HG02678 (cell line): ENCODE measurements at regions not wholly inside any gene's neighbourhood (a gene's known extent, or its start where the extent isn't known, plus 50 kb on each side); places are given as distances from the start of the nearest gene placed in this dataset.
"Not testable (repeated sequence)": the region's sequence is repeated elsewhere in the genome, so short reads cannot be mapped to it uniquely, and the experiment has no call there.

Experiments
- ATAC-seq: cut with Tn5 transposase; IDR thresholded peaks from one replicate; pipeline ENCODE4 v1.9.1; 2021; ENCODE audit warnings: mild to moderate bottlenecking, moderate library complexity; ENCODE audit not compliant: unreplicated experiment

DNA sequence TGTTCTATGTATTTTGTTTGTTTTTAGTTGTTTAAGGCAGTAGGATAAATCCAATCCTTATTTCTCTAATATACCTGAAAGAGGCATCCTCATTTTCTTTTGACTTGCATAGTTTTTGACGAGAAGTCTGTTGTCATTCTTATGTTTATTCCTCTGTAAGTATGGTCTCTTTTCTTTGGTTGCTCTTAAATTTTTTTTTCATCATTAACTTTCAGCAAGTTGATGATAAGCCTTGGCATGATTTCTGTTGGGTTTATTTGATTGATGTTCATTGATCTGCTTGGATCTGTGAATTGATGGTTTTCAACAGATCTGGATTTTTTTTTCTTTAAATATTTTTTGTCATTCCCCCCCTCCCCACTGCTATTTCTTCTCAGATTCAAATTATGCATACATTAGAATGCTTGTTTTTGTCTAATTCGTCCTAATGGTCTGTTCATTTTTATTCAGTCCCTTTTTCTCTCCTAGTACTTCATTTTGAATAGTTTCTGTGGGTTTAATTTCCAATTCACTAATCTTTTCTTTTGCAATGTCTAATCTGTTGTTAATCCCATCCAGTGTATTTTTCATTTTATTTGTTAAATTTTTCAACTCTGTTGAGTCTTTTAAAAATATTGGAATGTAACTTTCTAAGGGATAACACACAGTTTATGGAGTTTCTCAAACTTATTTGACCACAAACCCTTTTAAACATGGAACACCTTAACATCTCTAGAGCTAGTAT is 495.9 kb downstream of the CSNK1G3 start:
- ATAC-seq: no peak

GRCh38 chr5:124001036-124001615 is 489.1 kb downstream of the CSNK1G3 start:
- no peak for ATAC-seq

DNA sequence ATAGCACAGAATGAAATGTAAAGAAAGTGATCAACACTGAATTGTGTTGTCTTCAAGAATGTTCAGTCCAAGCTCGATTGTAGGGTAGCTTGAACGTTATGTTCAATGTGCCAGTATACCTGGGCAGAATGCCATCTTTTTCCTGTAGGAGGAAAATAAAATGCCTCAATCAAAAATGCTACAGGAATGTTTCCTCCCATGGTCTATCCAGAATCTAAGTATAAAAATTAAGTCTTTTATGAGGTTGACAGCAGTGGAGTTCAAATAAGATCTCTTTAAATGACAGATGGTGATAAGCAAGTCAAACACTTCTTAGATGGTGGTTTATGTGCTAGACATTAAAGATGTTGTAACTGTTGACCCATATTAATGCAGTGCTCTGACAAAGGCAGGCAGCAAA is 488.6 kb downstream of the CSNK1G3 start:
- no peak for ATAC-seq

- no peak for ATAC-seq
Measured at GRCh38 chr5:123997462-123998215, 485.7 kb downstream of the CSNK1G3 start.

- no peak for ATAC-seq
Measured at GRCh38 chr5:123997064-123997461, 485.1 kb downstream of the CSNK1G3 start.

DNA sequence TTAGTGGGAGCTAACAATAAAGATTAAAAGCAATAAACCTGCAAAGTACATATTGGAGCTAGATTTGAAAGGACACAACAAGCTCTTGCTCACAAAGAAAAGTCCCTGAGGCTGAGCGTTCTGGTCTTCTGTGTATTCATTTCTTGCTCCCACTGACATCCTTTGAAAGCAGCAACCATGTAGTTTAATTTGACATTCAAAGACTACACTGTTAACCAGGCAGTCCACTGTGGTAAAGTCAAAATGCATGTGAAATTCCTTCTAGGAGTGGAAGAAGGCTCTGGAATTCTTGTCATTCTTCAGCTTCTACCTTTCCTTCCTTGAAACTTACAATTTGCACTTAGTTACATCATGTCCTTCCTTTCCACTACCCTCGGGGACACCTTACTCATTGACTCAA is 480.7 kb downstream of the CSNK1G3 start:
- no peak for ATAC-seq

- no peak for ATAC-seq
Measured at GRCh38 chr5:123987956-123988355, 476.0 kb downstream of the CSNK1G3 start.

GRCh38 chr5:123976379-123977033 is 464.5 kb downstream of the CSNK1G3 start:
- ATAC-seq: peak; percentile 65

GRCh38 chr5:123975521-123975920 is 463.5 kb downstream of the CSNK1G3 start:
- not testable (repeated sequence) for ATAC-seq

DNA sequence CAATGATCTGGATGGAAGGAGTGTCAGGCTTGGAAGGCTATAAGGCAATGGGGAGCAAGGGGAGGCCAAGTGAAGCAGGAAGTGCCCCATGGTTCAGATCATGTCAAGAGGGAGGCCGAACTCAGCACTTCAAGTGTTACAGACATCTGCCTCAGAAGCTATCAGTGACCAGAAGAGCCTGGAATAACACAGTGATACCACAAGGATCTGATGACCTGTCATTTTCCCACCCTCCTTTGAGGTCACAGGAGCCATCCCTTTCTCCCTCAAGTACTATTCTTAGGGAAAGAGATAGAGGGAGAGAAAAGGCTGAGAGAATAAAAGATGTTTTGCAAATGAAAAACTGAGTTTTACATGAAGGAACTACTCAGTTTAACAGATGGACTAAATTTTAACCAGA is 454.8 kb downstream of the CSNK1G3 start:
- ATAC-seq: no peak

- ATAC-seq: no peak
Measured at GRCh38 chr5:123965626-123966025, 453.6 kb downstream of the CSNK1G3 start.

- ATAC-seq: no peak
Measured at GRCh38 chr5:123964884-123965283, 452.9 kb downstream of the CSNK1G3 start.

- no peak for ATAC-seq
Measured at GRCh38 chr5:123960526-123960925, 448.5 kb downstream of the CSNK1G3 start.

- ATAC-seq: no peak
Measured at GRCh38 chr5:123951582-123951977, 439.6 kb downstream of the CSNK1G3 start.

- no peak for ATAC-seq
Measured at GRCh38 chr5:123950701-123951581, 439.0 kb downstream of the CSNK1G3 start.

DNA sequence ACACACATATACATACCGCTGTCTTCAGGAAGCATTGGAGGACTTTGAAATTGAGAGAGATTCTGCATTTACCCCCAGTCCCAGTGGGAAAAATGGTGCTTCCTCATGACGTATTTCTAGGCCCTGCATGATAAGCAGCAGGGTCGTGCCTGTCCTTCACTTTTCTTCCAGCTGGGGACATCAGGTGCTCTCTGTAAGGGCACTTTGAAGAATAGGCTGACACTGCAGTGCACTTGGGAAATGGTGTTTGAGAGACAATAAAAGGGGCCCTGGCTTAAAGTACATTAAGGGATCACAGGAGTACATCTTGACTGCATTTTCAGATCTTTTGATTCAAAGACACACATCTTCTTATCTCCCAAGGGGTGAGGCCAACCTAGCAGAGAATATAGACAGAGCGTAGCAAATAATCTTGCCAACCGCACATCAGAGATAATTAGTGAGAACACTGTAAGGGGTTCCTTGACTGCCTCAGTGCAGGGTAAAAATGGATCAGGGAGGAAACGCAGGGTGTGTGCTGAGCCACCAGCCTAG is 437.9 kb downstream of the CSNK1G3 start:
- ATAC-seq: no peak

- ATAC-seq: no peak
Measured at GRCh38 chr5:123949043-123949804, 437.2 kb downstream of the CSNK1G3 start.

DNA sequence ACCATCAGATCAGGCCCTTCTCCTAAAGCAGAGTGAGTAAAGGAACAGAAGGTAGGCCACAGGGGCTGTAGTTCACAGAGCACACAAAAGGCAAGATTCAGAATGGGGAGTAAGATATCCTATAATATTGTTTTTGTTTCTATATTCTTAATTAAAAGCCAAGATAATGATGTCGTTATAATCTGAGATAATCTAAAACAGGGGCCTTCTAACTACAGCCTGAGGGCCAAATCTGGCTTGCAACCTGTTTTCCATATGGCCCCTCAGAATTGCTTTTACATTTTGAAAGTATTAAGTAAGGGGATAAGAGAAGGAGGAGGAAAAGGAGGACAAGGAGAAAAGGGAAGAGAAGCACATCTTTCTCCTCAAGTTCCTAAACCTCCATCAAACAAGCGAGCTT is 435.8 kb downstream of the CSNK1G3 start:
- ATAC-seq: no peak

- no peak for ATAC-seq
Measured at GRCh38 chr5:123945548-123945947, 433.6 kb downstream of the CSNK1G3 start.

DNA sequence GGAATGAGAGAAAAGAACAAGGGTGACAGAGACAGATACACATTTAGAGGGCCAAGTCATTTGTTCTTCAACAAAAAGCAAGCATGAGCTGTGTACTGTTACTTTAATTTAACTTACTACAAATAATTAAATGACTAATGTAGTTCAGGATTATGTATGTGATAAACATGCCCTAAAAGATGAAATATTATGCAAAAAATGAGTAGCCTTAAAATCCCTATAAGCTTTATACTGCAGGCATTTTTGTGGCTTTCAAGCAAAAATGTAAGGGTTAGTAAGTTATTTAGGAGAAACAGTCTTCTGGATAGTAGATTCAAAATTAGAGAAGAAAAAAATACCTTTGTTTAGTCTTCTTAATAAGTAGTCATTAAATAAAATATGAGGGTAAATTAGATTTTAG is 431.2 kb downstream of the CSNK1G3 start:
- ATAC-seq: no peak
